ENCODE measurements at regions not wholly inside any gene's neighbourhood (a gene's known extent, or its start where the extent isn't known, plus 50 kb on each side); places are given as distances from the start of the nearest gene placed in this dataset.

- Mint-ChIP-seq H3K4me1 (peaks cover 0 to 8% (median 0%) of the 10 kb centered on the region in 3 donors), H3K36me3 (no peaks in the 10 kb centered on the region), H3K9me3 (peaks cover 0 to 2% (median 0%) of the 10 kb centered on the region in 7 donors), H3K4me3 (no peak overlapping the region), H3K27me3 (peaks cover 5 to 21% (median 12%) of the 10 kb centered on the region in 3 donors), H3K27ac (no peak overlapping the region)
- no peak for DNase-seq
- no peak for ATAC-seq (ENCODE audit: low read depth in 2 of 2)
Measured at GRCh38 chr13:33626407-33626806, 191.5 kb upstream of the RFC3 start.

- no peaks in the 10 kb centered on the region for H3K36me3 Mint-ChIP-seq
- no peak for DNase-seq
- H3K27me3 Mint-ChIP-seq = peaks cover 12 to 24% (median 14%) of the 10 kb centered on the region in 3 donors
- peaks cover 0 to 8% (median 0%) of the 10 kb centered on the region in 3 donors for H3K4me1 Mint-ChIP-seq
- H3K27ac Mint-ChIP-seq = no peak overlapping the region
- H3K4me3 Mint-ChIP-seq = no peak overlapping the region
- H3K9me3 Mint-ChIP-seq = peaks cover 0 to 1% (median 0%) of the 10 kb centered on the region in 7 donors
- ATAC-seq (ENCODE audit: low read depth in 2 of 2) = no peak
Measured at GRCh38 chr13:33628662-33629061, 189.3 kb upstream of the RFC3 start.

DNA sequence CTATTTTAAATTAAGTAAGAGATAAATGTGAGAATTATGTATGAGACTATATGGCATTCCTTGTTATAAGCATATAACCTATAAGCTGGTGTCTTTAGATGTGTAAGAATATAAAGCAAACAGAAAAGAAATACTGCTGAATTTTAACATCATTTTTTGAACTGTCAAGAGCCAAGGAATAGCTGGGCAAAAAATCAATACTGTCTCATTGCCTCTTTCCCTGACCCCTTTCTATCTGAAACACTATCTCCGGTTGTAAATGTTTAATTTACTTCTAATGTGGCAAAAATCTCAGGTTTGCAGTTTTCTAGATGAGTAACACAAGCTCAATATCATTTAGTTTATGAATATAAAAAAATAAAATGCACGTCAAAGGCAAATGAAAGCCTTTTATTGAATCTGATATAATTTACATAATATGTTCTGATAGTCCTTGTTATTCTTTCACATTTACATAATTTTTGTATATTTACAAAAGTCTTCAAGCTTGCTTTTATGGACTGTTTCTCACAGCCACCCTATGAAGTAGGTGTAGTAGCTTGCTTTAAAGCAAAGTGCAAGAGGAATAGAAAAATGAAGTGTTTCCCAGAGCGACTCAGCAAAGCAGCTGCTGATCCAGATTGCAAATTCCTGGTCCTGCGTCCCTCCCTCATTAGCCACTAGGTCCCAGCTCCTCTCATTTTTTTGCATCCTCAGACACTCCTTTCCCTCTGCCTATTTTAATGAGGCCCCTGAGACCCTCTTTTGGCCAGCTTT is 188.2 kb upstream of the RFC3 start:
- peaks cover 0 to 3% (median 0%) of the 10 kb centered on the region in 3 donors for H3K4me1 Mint-ChIP-seq
- DNase-seq = no peak
- ATAC-seq (ENCODE audit: low read depth in 2 of 2) = no peak
- peaks cover 13 to 28% (median 16%) of the 10 kb centered on the region in 3 donors for H3K27me3 Mint-ChIP-seq
- no peaks in the 10 kb centered on the region for H3K36me3 Mint-ChIP-seq
- H3K9me3 Mint-ChIP-seq = peaks cover 0 to 1% (median 0%) of the 10 kb centered on the region in 7 donors
- no peak overlapping the region for H3K4me3 Mint-ChIP-seq
- H3K27ac Mint-ChIP-seq = no peak overlapping the region

DNA sequence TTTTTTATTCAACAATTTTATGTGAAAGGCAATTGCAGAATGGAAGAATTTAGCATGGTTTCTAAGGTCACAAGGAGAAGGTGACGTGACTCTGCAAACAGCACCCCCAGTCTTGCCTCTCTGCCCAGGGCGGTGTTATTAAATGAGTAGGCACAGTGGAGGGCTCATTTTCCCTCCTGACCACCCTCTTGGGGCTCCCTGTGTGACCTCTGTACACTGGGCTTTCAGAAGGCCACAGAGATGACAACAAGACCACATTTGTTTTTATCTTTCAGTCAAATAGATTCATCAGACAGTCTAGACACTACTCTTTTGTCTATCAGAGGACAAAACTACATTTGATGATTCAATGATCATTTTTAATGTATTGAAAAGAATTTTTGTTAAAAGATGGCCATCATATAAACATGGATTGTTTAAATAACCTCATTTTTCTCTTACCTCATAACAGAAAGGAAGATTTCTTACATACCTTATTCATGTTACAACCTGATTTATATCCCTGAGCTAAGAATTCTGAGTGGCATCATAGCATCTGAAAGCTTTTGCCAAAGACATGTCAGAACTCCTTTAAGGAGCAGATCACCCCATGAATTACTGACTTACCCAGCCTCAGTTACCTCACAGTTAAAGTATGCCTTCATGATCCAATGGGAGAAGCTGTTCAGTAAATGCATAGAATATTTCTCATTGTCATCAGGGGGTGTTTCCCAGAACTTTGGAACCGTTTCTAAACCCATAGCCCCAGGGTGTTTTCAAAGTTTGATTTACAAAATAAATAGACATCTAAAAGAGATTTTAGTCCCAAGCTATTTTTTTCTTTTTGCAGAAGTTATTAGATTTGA is 184.0 kb upstream of the RFC3 start:
- H3K27ac Mint-ChIP-seq = no peak overlapping the region
- H3K9me3 Mint-ChIP-seq = peaks cover 0 to 1% (median 0%) of the 10 kb centered on the region in 7 donors
- H3K27me3 Mint-ChIP-seq = peaks cover 14 to 21% (median 16%) of the 10 kb centered on the region in 3 donors
- no peak for ATAC-seq (ENCODE audit: low read depth in 2 of 2)
- H3K4me1 Mint-ChIP-seq = no peaks in the 10 kb centered on the region
- no peaks in the 10 kb centered on the region for H3K36me3 Mint-ChIP-seq
- H3K4me3 Mint-ChIP-seq = no peak overlapping the region
- DNase-seq = no peak

GRCh38 chr13:33634546-33634982 is 183.4 kb upstream of the RFC3 start:
- Mint-ChIP-seq H3K27ac (peak overlapping the region in 1 of 6 donors; percentile 11), H3K9me3 (peaks cover 0 to 1% (median 0%) of the 10 kb centered on the region in 7 donors), H3K27me3 (peaks cover 12 to 19% (median 16%) of the 10 kb centered on the region in 3 donors), H3K4me1 (no peaks in the 10 kb centered on the region), H3K36me3 (no peaks in the 10 kb centered on the region), H3K4me3 (no peak overlapping the region)
- ATAC-seq (ENCODE audit: low read depth in 2 of 2) (no peak), DNase-seq (no peak)

DNA sequence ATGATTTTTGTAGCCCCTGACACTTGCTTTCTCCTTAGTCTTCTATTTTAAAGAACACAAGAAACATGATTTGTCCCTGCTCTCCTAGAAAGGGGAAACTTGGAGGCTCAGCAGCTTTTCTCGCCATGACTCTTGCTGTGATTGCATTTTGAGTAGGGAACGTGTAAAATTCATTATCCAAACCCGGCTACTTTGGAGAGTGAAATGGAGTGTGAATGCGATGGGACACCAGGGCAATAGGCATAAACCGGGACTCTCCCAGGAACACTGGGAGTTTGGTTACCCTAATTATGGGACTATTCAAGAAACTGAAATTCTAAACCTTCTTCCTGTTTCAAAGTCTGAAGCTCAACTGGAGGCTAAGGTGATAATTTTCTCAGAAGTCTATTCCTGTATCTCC is 181.7 kb upstream of the RFC3 start:
- H3K27ac Mint-ChIP-seq = no peak overlapping the region
- H3K36me3 Mint-ChIP-seq = no peaks in the 10 kb centered on the region
- no peaks in the 10 kb centered on the region for H3K4me1 Mint-ChIP-seq
- ATAC-seq (ENCODE audit: low read depth in 2 of 2) (no peak), DNase-seq (no peak)
- no peaks in the 10 kb centered on the region for H3K9me3 Mint-ChIP-seq
- no peak overlapping the region for H3K4me3 Mint-ChIP-seq
- peaks cover 5 to 12% (median 6%) of the 10 kb centered on the region in 3 donors for H3K27me3 Mint-ChIP-seq

DNA sequence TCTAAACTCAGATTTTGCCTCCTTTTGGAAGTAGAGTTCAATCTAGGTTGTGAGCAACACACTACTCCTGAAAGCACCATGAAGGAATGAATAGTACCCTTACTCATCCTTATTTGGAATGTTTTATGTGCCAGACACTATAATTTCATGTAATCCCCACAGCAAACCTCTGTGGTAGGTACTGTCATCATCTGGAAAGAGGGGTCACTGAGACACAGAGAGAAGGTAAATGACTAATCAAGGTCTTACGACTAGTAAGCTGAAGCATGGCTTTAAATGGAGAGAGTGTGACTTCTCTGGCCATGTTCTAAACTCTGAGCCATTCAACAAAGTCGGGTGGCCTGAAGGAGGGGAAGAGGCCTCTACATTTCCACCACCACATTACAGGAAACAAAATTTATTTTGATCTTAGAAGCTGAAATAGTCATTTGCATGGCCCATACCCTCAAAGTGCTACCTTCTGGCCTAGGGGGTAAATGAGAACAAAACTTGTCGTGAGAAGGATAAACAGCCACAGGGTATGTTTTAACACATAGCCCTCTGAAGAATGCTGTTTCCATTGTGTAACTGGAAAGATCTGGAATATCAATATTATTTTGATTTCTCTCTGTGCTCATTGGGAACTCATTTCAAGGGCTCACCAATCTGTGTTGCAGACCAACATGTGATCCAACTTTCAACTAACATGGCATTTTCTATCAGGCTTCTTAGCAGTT is 180.8 kb upstream of the RFC3 start:
- Mint-ChIP-seq H3K27ac (no peak overlapping the region), H3K36me3 (no peaks in the 10 kb centered on the region), H3K4me1 (no peaks in the 10 kb centered on the region), H3K27me3 (peaks cover 9 to 12% (median 12%) of the 10 kb centered on the region in 3 donors), H3K4me3 (no peak overlapping the region), H3K9me3 (peaks cover 0 to 2% (median 0%) of the 10 kb centered on the region in 7 donors)
- ATAC-seq (ENCODE audit: low read depth in 2 of 2) = no peak
- no peak for DNase-seq

- Mint-ChIP-seq H3K4me3 (no peak overlapping the region), H3K9me3 (peaks cover 0 to 2% (median 0%) of the 10 kb centered on the region in 7 donors), H3K27me3 (peaks cover 9 to 13% (median 10%) of the 10 kb centered on the region in 3 donors), H3K36me3 (no peaks in the 10 kb centered on the region), H3K4me1 (no peaks in the 10 kb centered on the region), H3K27ac (no peak overlapping the region)
- ATAC-seq (ENCODE audit: low read depth in 2 of 2) = no peak
- DNase-seq = no peak
Measured at GRCh38 chr13:33637978-33638743, 179.8 kb upstream of the RFC3 start.

DNA sequence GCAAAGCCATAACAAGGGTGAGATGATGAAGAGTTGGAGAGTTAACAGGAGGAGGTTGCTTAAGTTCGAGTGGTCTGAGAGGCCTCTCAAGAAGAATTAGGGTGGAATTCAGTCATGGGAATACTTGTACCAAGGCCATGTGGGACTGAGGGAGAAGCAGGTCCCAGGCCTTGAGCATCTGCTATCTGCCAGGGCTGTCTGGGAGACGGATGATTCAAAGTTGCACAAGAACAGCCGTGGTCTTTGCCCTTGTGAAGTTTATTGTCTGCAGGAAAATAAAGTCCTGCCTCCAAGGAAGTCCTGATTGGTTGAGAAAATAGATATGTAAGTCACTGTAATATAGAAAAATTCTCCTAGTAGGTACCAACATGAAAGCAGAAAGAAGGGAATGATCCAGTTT is 178.8 kb upstream of the RFC3 start:
- no peak overlapping the region for H3K4me3 Mint-ChIP-seq
- ATAC-seq (ENCODE audit: low read depth in 2 of 2) = no peak
- peaks cover 0 to 2% (median 0%) of the 10 kb centered on the region in 7 donors for H3K9me3 Mint-ChIP-seq
- peaks cover 0 to 1% (median 0%) of the 10 kb centered on the region in 3 donors for H3K4me1 Mint-ChIP-seq
- H3K27me3 Mint-ChIP-seq = peaks cover 3 to 7% (median 5%) of the 10 kb centered on the region in 3 donors
- H3K36me3 Mint-ChIP-seq = no peaks in the 10 kb centered on the region
- no peak overlapping the region for H3K27ac Mint-ChIP-seq
- DNase-seq = no peak

DNA sequence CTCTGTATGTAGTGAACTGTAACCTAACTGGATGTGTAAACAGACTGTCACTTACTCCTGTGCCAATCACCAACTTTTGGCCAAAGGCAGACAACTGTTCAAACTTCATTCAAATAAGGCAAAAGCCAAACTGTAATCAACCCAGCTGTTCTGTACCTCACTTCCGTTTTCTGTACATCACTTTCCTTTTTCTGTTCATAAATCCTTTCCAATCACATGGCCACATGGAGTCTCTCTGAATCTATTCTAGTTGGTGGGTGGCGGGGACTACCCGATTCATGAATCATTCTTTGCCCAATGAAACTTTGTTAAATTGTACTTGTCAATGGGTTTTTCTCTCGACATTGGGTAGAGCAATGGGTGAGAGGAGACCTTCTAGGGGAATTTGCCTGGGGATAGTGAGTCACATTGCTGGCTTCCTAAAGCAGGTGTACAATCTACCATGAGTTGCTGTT is 178.3 kb upstream of the RFC3 start:
- no peak overlapping the region for H3K27ac Mint-ChIP-seq
- no peak overlapping the region for H3K4me3 Mint-ChIP-seq
- H3K27me3 Mint-ChIP-seq = peaks cover 3 to 7% (median 5%) of the 10 kb centered on the region in 3 donors
- no peak for DNase-seq
- ATAC-seq (ENCODE audit: low read depth in 2 of 2) = no peak
- H3K4me1 Mint-ChIP-seq = peaks cover 0 to 6% (median 0%) of the 10 kb centered on the region in 3 donors
- peaks cover 0 to 2% (median 0%) of the 10 kb centered on the region in 7 donors for H3K9me3 Mint-ChIP-seq
- no peaks in the 10 kb centered on the region for H3K36me3 Mint-ChIP-seq

DNA sequence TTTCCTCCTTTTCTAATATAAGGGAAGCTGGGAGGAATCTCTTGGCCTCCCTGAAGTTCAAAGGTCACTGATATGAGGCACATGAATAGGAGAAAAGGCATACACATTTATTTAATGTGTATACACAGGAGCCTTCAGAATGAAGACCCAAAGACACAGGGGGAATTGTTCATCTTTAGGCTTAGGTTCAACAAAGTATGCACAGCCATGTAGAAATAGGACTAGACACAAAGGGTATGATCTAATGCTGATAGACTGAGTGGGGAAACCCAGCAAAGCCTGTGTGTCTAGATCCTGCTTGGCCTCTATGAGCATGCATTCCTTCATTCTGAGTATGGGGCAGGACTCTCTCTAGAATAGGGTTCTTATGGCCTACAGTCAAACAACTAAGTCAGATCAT is 177.1 kb upstream of the RFC3 start:
- DNase-seq (no peak), ATAC-seq (ENCODE audit: low read depth in 2 of 2) (no peak)
- no peak overlapping the region for H3K4me3 Mint-ChIP-seq
- H3K27me3 Mint-ChIP-seq = peaks cover 3 to 7% (median 5%) of the 10 kb centered on the region in 3 donors
- H3K9me3 Mint-ChIP-seq = peaks cover 0 to 2% (median 0%) of the 10 kb centered on the region in 7 donors
- H3K36me3 Mint-ChIP-seq = no peaks in the 10 kb centered on the region
- H3K4me1 Mint-ChIP-seq = peaks cover 0 to 7% (median 0%) of the 10 kb centered on the region in 3 donors
- H3K27ac Mint-ChIP-seq = no peak overlapping the region

DNA sequence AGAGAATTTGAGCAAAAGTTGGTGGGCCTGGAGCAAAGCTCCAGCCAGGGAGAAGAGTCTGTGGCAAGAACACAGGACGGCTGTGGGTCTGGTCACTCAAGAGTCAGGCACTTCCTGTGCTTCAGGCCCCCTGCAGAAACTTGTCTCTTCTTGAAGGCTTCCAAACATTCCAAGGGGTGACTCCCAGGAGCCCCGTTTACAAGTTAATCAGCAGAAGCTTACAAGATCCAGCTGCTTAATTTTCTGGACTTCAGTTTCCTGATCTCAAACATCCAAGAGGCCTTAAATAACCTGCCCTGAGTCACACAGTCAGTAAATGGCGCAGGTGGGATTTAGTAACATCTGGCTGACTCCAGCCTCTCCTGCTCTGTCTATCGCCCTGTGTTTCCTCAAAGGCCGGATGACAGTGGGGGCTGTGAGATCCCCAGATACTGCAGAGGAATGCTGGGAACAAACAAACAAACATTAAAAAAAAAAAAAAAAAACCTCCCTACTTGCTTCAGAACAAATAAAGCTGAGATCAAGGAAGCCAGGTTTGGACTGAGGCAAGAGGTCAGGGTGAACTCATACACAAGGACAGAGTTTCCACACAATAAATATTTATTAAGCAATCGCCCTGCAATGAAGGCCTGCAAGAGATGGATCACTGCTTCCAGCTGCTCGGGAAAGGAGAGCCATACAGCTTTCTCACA is 175.4 kb upstream of the RFC3 start:
- peaks cover 0 to 2% (median 0%) of the 10 kb centered on the region in 7 donors for H3K9me3 Mint-ChIP-seq
- H3K27ac Mint-ChIP-seq = no peak overlapping the region
- H3K36me3 Mint-ChIP-seq = no peaks in the 10 kb centered on the region
- no peak overlapping the region for H3K4me3 Mint-ChIP-seq
- H3K4me1 Mint-ChIP-seq = peaks cover 0 to 7% (median 0%) of the 10 kb centered on the region in 3 donors
- ATAC-seq (ENCODE audit: low read depth in 2 of 2) = no peak
- DNase-seq = no peak
- peaks cover 0 to 7% (median 5%) of the 10 kb centered on the region in 3 donors for H3K27me3 Mint-ChIP-seq

All from naive B cell (primary cell).